Neural progenitor cell (in vitro differentiated cells): ENCODE measurements at regions not wholly inside any gene's neighbourhood (a gene's known extent, or its start where the extent isn't known, plus 50 kb on each side); places are given as distances from the start of the nearest gene placed in this dataset.

Experiments
- DNase-seq: peaks from one replicate; pipeline ENCODE4 v3.0.0-alpha.2; 2016; ENCODE audit warnings: low spot score
- H2AFZ ChIP-seq: fragments of 200-600 bp; sonication (generic); replicated peaks from 2 replicates; pipeline ENCODE4 v1.6.1; 2016; ENCODE audit warnings: antibody characterized with exemption
- H3F3A ChIP-seq: fragments of 200-600 bp; sonication (generic); 2 replicates; pipeline ENCODE4 v1.6.1; 2016; ENCODE audit warnings: antibody characterized with exemption, low read depth
- H3K27ac ChIP-seq: fragments of 200-600 bp; sonication (generic); 2 replicates; pipeline ENCODE4 v1.5.1; 2016; ENCODE audit warnings: mild to moderate bottlenecking
- H3K27me3 ChIP-seq: fragments of 200-600 bp; sonication (generic); 2 replicates; pipeline ENCODE4 v1.6.1; 2016; ENCODE audit warnings: mild to moderate bottlenecking, moderate library complexity
- H3K36me3 ChIP-seq: fragments of 200-600 bp; sonication (generic); 2 replicates; pipeline ENCODE4 v1.5.1; 2016
- H3K4me1 ChIP-seq: fragments of 200-600 bp; sonication (generic); 2 replicates; pipeline ENCODE4 v1.6.1; 2016; ENCODE audit warnings: mixed run types
- H3K4me2 ChIP-seq: fragments of 200-600 bp; sonication (generic); 2 replicates; pipeline ENCODE4 v1.6.1; 2016
- H3K4me3 ChIP-seq: fragments of 200-600 bp; sonication (generic); 2 replicates; pipeline ENCODE4 v1.5.1; 2016
- H3K79me2 ChIP-seq: fragments of 200-600 bp; sonication (generic); 2 replicates; pipeline ENCODE4 v1.6.1; 2016; ENCODE audit warnings: low read depth
- H3K9ac ChIP-seq: fragments of 200-600 bp; sonication (generic); 2 replicates; pipeline ENCODE4 v1.6.1; 2016
- H3K9me3 ChIP-seq: fragments of 200-600 bp; sonication (generic); 2 replicates; pipeline ENCODE4 v1.5.1; 2016; ENCODE audit warnings: low read depth
- H4K20me1 ChIP-seq: fragments of 200-600 bp; sonication (generic); 2 replicates; pipeline ENCODE4 v1.6.1; 2016; ENCODE audit warnings: low read depth
- H3K27ac Mint-ChIP-seq: 3 replicates; pipeline ENCODE4 v1.8.0; 2021; ENCODE audit warnings: mixed read lengths
- H3K27me3 Mint-ChIP-seq: 2 replicates; pipeline ENCODE4 v1.8.0; 2022; ENCODE audit warnings: low read depth, mild to moderate bottlenecking, inconsistent platforms, moderate library complexity, mixed read lengths; ENCODE audit not compliant: insufficient read depth
- H3K36me3 Mint-ChIP-seq: 3 replicates; pipeline ENCODE4 v1.8.0; 2021; ENCODE audit warnings: mixed read lengths
- H3K4me1 Mint-ChIP-seq: 3 replicates; pipeline ENCODE4 v1.8.0; 2021; ENCODE audit warnings: mixed read lengths
- H3K4me3 Mint-ChIP-seq: 3 replicates; pipeline ENCODE4 v1.8.0; 2021; ENCODE audit warnings: mild to moderate bottlenecking, moderate library complexity, mixed read lengths
- H3K9me3 Mint-ChIP-seq: 3 replicates; pipeline ENCODE4 v1.8.0; 2020; ENCODE audit warnings: mixed read lengths
- CTCF ChIP-seq: fragments of 200-600 bp; sonication (generic); IDR thresholded peaks from 2 replicates; pipeline ENCODE4 v1.5.1; 2017; ENCODE audit warnings: antibody characterized with exemption, mild to moderate bottlenecking
- EZH2 ChIP-seq: fragments of 200-600 bp; sonication (generic); IDR thresholded peaks from 2 replicates; pipeline ENCODE4 v1.6.1; 2017; ENCODE audit warnings: antibody characterized with exemption, mild to moderate bottlenecking, moderate library complexity
- EZH2phosphoT487 ChIP-seq: fragments of 200-600 bp; sonication (generic); IDR thresholded peaks from 2 replicates; pipeline ENCODE4 v1.6.1; 2017; ENCODE audit warnings: antibody characterized with exemption

- peaks cover 29% of the 10 kb centered on the region for H3K4me1 ChIP-seq
- H3K4me3 ChIP-seq = no peak overlapping the region
- no peak for DNase-seq
- no peaks in the 10 kb centered on the region for H3K9me3 ChIP-seq
- H3K27ac Mint-ChIP-seq = no peak overlapping the region
- H3K4me1 Mint-ChIP-seq = peaks cover 27% of the 10 kb centered on the region
- H2AFZ ChIP-seq = no peak overlapping the region
- H3K36me3 Mint-ChIP-seq = no peaks in the 10 kb centered on the region
- TF ChIP-seq EZH2 (no peak), EZH2phosphoT487 (no peak), CTCF (no peak)
- H3F3A ChIP-seq = peaks cover 7% of the 10 kb centered on the region
- no peak overlapping the region for H3K9ac ChIP-seq
- H3K27ac ChIP-seq = no peak overlapping the region
- H3K27me3 ChIP-seq = no peaks in the 10 kb centered on the region
- H3K9me3 Mint-ChIP-seq = no peaks in the 10 kb centered on the region
- no peaks in the 10 kb centered on the region for H4K20me1 ChIP-seq
- no peaks in the 10 kb centered on the region for H3K79me2 ChIP-seq
- no peaks in the 10 kb centered on the region for H3K36me3 ChIP-seq
- no peak overlapping the region for H3K4me3 Mint-ChIP-seq
- H3K27me3 Mint-ChIP-seq = peaks cover 7% of the 10 kb centered on the region
- no peak overlapping the region for H3K4me2 ChIP-seq
Measured at GRCh38 chr1:243973169-243973568, 77.9 kb upstream of the ZBTB18 start.

- Histone ChIP-seq H3F3A (peaks cover 19% of the 10 kb centered on the region), H3K9ac (no peak overlapping the region), H3K79me2 (no peaks in the 10 kb centered on the region), H3K4me2 (no peak overlapping the region), H3K27ac (no peak overlapping the region), H3K36me3 (no peaks in the 10 kb centered on the region), H2AFZ (no peak overlapping the region), H4K20me1 (no peaks in the 10 kb centered on the region), H3K4me1 (peaks cover 38% of the 10 kb centered on the region), H3K9me3 (no peaks in the 10 kb centered on the region), H3K4me3 (no peak overlapping the region), H3K27me3 (no peaks in the 10 kb centered on the region)
- TF ChIP-seq EZH2phosphoT487 (no peak), EZH2 (no peak), CTCF (no peak)
- Mint-ChIP-seq H3K27me3 (peaks cover 7% of the 10 kb centered on the region), H3K4me3 (no peak overlapping the region), H3K9me3 (no peaks in the 10 kb centered on the region), H3K27ac (no peak overlapping the region), H3K36me3 (no peaks in the 10 kb centered on the region), H3K4me1 (peaks cover 34% of the 10 kb centered on the region)
- no peak for DNase-seq
Measured at GRCh38 chr1:243970077-243970476, 81.0 kb upstream of the ZBTB18 start.

GRCh38 chr1:243968413-243968812 lies 82.7 kb upstream of the ZBTB18 start:
- H3K4me1 Mint-ChIP-seq = peaks cover 34% of the 10 kb centered on the region
- no peaks in the 10 kb centered on the region for H3K79me2 ChIP-seq
- no peak for DNase-seq
- H3K4me3 ChIP-seq = no peak overlapping the region
- no peaks in the 10 kb centered on the region for H4K20me1 ChIP-seq
- H3K36me3 ChIP-seq = no peaks in the 10 kb centered on the region
- H3K27ac Mint-ChIP-seq = peak overlapping the region; percentile 9
- H3K36me3 Mint-ChIP-seq = no peaks in the 10 kb centered on the region
- H2AFZ ChIP-seq = peak overlapping the region; percentile 96
- H3K27ac ChIP-seq = peak overlapping the region; percentile 59
- no peak overlapping the region for H3K4me3 Mint-ChIP-seq
- no peaks in the 10 kb centered on the region for H3K9me3 ChIP-seq
- H3K27me3 Mint-ChIP-seq = peaks cover 2% of the 10 kb centered on the region
- TF ChIP-seq EZH2phosphoT487 (no peak), CTCF (no peak), EZH2 (no peak)
- no peaks in the 10 kb centered on the region for H3K27me3 ChIP-seq
- no peaks in the 10 kb centered on the region for H3K9me3 Mint-ChIP-seq
- peaks cover 38% of the 10 kb centered on the region for H3K4me1 ChIP-seq
- no peak overlapping the region for H3K9ac ChIP-seq
- peak overlapping the region; percentile 45 for H3K4me2 ChIP-seq
- peaks cover 19% of the 10 kb centered on the region for H3F3A ChIP-seq
